HCT116 (cell line): ENCODE measurements at regions not wholly inside any gene's neighbourhood (a gene's known extent, or its start where the extent isn't known, plus 50 kb on each side); places are given as distances from the start of the nearest gene placed in this dataset.

Source experiments
- ATAC-seq: fragments of 200-7000 bp; cut with Tn5 transposase; 2 replicates; pipeline ENCODE4 v1.9.1; 2020; ENCODE audit warnings: mild to moderate bottlenecking, moderate library complexity
- BruUV-seq: library from RNA; stranded (reverse); fragments of 400-500 nt; replicated peaks from 2 replicates; lab custom pipeline; 2021; lab: Mats Ljungman, UMichigan
- CTCF ChIA-PET: fragments of 300-600 bp; sonication (Branson Sonifier 250); formaldehyde crosslinking; loops from one replicate; lab custom pipeline; 2021; ENCODE audit warnings: antibody characterized with exemption; lab: Charles Lee
- POLR2A ChIA-PET: fragments of 300-600, 350-600 bp; sonication (Branson Sonifier 250); formaldehyde crosslinking; loops from one replicate; lab custom pipeline; 2021; ENCODE audit warnings: antibody characterized with exemption; lab: Charles Lee
- RAD21 ChIA-PET, 2 experiments: fragments of 300-600 bp; sonication (Branson Sonifier 250); formaldehyde crosslinking; loops; one replicate each; lab custom pipeline; 2023; ENCODE audit warnings: low total read pairs in 2 of 2; ENCODE audit not compliant: uncharacterized antibody in 2 of 2, unreplicated experiment in 2 of 2, low non-redundant PET in 1 of 2; lab: Charles Lee
- DNase-seq: peaks from one replicate; pipeline ENCODE4 v3.0.0-alpha.2; 2010; ENCODE audit warnings: low read depth, low spot score
- H2AFZ ChIP-seq: fragments of 200-600 bp; shearing (Covaris generic), sonication (generic); 2 replicates; pipeline ENCODE4 v1.6.1; 2017; ENCODE audit warnings: low read depth, mixed run types, mixed read lengths, antibody characterized with exemption, low read length; ENCODE audit not compliant: poor library complexity, severe bottlenecking
- H3K27ac ChIP-seq: 2 replicates; pipeline ENCODE4 v1.5.1; 2012; ENCODE audit warnings: low read depth, low read length
- H3K27me3 ChIP-seq: fragments of 200-600 bp; sonication (generic); 2 replicates; pipeline ENCODE4 v1.6.1; 2016; ENCODE audit warnings: mixed run types, low read length, mixed read lengths; ENCODE audit not compliant: insufficient read depth
- H3K36me3 ChIP-seq, 2 experiments: fragments of 200-500 bp in 1 of 2; fragments of 200-600 bp in 1 of 2; sonication (Bioruptor generic) in 1 of 2; sonication (generic) in 1 of 2; 2 replicates each; pipeline versions ENCODE4 v1.5.1 to v1.6.1; 2014 to 2016; ENCODE audit warnings: low read length in 2 of 2, inconsistent platforms in 1 of 2, mixed read lengths in 1 of 2, mixed run types in 1 of 2; ENCODE audit not compliant: insufficient read depth in 2 of 2, control insufficient read depth in 1 of 2
- H3K4me1 ChIP-seq, 2 experiments: fragments of 200-600 bp in 1 of 2; sonication (generic) in 1 of 2; 2 replicates each; pipeline versions ENCODE4 v1.5.1 to v1.6.1; 2012 to 2017; ENCODE audit warnings: low read length in 2 of 2, inconsistent platforms in 1 of 2, mild to moderate bottlenecking in 1 of 2, mixed read lengths in 1 of 2, mixed run types in 1 of 2, moderate library complexity in 1 of 2; ENCODE audit not compliant: insufficient read depth in 2 of 2, control insufficient read depth in 1 of 2
- H3K4me2 ChIP-seq: fragments of 200-600 bp; sonication (generic); 2 replicates; pipeline ENCODE4 v1.6.1; 2017; ENCODE audit warnings: mixed run types, low read length, mixed read lengths
- H3K4me3 ChIP-seq, 2 experiments: fragments of 200-600 bp in 1 of 2; sonication (generic) in 1 of 2; replicated peaks in 1 of 2; 2 replicates each; pipeline ENCODE4 v1.5.1; 2011 to 2016; ENCODE audit warnings: low read length in 2 of 2, control low read depth in 1 of 2, low read depth in 1 of 2, mild to moderate bottlenecking in 1 of 2, mixed read lengths in 1 of 2, mixed run types in 1 of 2
- H3K79me2 ChIP-seq: fragments of 200-600 bp; sonication (generic); 2 replicates; pipeline ENCODE4 v1.6.1; 2017; ENCODE audit warnings: mild to moderate bottlenecking, mixed run types, low read length, moderate library complexity, mixed read lengths; ENCODE audit not compliant: insufficient read depth
- H3K9ac ChIP-seq: fragments of 200-600 bp; sonication (generic); 2 replicates; pipeline ENCODE4 v1.6.1; 2016; ENCODE audit warnings: low read length, mixed read lengths
- H3K9me2 ChIP-seq: fragments of 200-600 bp; sonication (generic), shearing (Covaris generic); 2 replicates; pipeline ENCODE4 v1.6.1; 2017; ENCODE audit warnings: mixed run types, mild to moderate bottlenecking, moderate library complexity; ENCODE audit not compliant: insufficient read depth
- H3K9me3 ChIP-seq, 2 experiments: fragments of 200-500 bp in 1 of 2; fragments of 200-600 bp in 1 of 2; sonication (Bioruptor generic) in 1 of 2; sonication (generic) in 1 of 2; 2 replicates each; pipeline ENCODE4 v1.6.1; 2014 to 2017; ENCODE audit warnings: low read length in 2 of 2, mixed read lengths in 2 of 2, inconsistent platforms in 1 of 2, low read depth in 1 of 2, mild to moderate bottlenecking in 1 of 2, mixed run types in 1 of 2, moderate library complexity in 1 of 2; ENCODE audit not compliant: control insufficient read depth in 1 of 2, insufficient read depth in 1 of 2
- H4K20me1 ChIP-seq: fragments of 200-600 bp; sonication (generic), shearing (Covaris generic); 2 replicates; pipeline ENCODE4 v1.6.1; 2017; ENCODE audit warnings: mixed run types, mild to moderate bottlenecking, moderate library complexity; ENCODE audit not compliant: insufficient read depth
- CBX3 ChIP-seq: IDR thresholded peaks from 2 replicates; pipeline ENCODE4 v1.6.1; 2012; ENCODE audit warnings: low read depth
- CEBPB ChIP-seq: IDR thresholded peaks from 2 replicates; pipeline ENCODE4 v1.6.1; 2012; ENCODE audit warnings: low read depth
- EGR1 ChIP-seq: IDR thresholded peaks from 2 replicates; pipeline ENCODE4 v1.6.1; 2012; ENCODE audit warnings: low read depth
- ELF1 ChIP-seq: IDR thresholded peaks from 2 replicates; pipeline ENCODE4 v1.6.1; 2012; ENCODE audit warnings: low read depth, borderline replicate concordance
- EZH2phosphoT487 ChIP-seq: fragments of 200-600 bp; IDR thresholded peaks from 2 replicates; pipeline ENCODE4 v1.6.1; 2018; ENCODE audit warnings: antibody characterized with exemption, borderline replicate concordance
- FOSL1 ChIP-seq: IDR thresholded peaks from 2 replicates; pipeline ENCODE4 v1.6.1; 2012; ENCODE audit warnings: low read depth
- POLR2AphosphoS5 ChIP-seq: IDR thresholded peaks from 2 replicates; pipeline ENCODE4 v1.6.1; 2011; ENCODE audit warnings: mild to moderate bottlenecking, low read depth, low read length, moderate library complexity
- SIN3A ChIP-seq: IDR thresholded peaks from 2 replicates; pipeline ENCODE4 v1.6.1; 2012; ENCODE audit warnings: low read depth
- SP1 ChIP-seq: IDR thresholded peaks from 2 replicates; pipeline ENCODE4 v1.6.1; 2012; ENCODE audit warnings: low read depth
- TCF7L2 ChIP-seq: IDR thresholded peaks from 2 replicates; pipeline ENCODE4 v1.7.0; 2011; ENCODE audit warnings: borderline replicate concordance, inconsistent platforms; ENCODE audit not compliant: insufficient read depth, insufficient read length; ENCODE audit errors: extremely low read depth
- ZFX ChIP-seq: fragments of 450-650 bp; IDR thresholded peaks from 2 replicates; pipeline ENCODE4 v1.6.1; 2017
- intact Hi-C: fragments of 100-400 bp; cut with micrococcal nuclease; formaldehyde crosslinking; loops from 2 replicates; pipeline ENCODE4 v1.10.0; 2022
- TF ChIP-seq, protein P1 (sequence below): IDR thresholded peaks from 2 replicates; pipeline ENCODE4 v1.6.1; 2011; ENCODE audit warnings: mild to moderate bottlenecking, low read length, moderate library complexity; ENCODE audit not compliant: insufficient replicate concordance; ENCODE audit errors: extremely low read depth
- TF ChIP-seq, protein P2 (sequence below): IDR thresholded peaks from 2 replicates; pipeline ENCODE4 v1.6.1; 2012
- TF ChIP-seq, protein P3 (sequence below): IDR thresholded peaks from 2 replicates; pipeline ENCODE4 v1.6.1; 2012

DNA sequence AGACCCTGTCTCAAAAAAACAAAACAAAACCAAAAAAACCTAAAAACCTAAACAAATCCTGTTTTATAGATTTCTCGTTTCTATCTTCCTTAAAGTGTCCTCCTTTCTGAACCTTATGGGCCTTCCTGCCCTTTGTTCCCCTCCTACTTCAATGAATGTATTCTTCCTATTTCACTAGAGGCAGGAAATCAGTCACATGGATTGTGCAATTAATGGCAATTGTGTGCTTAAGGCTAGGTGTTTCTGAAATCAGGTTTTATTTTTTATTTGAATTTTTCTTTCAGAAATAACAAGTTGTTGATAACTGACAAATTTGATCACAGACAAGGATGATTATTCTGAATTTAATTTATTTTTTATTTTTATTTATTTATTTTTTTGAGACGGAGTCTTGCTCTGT, 220.6 kb upstream of the SEMA6A start:
- Histone ChIP-seq H3K9ac (no peak overlapping the region), H3K27me3 (no peaks in the 10 kb centered on the region), H3K4me3 (no peak overlapping the region), H3K4me1 (no peaks in the 10 kb centered on the region), H3K79me2 (no peaks in the 10 kb centered on the region), H3K9me2 (no peaks in the 10 kb centered on the region), H3K36me3 (no peaks in the 10 kb centered on the region), H4K20me1 (no peaks in the 10 kb centered on the region), H3K27ac (no peak overlapping the region), H2AFZ (no peak overlapping the region), H3K4me2 (no peak overlapping the region), H3K9me3 (no peaks in the 10 kb centered on the region)
- BruUV-seq = no TSS peak
- RAD21 ChIA-PET = no interaction called here
- ATAC-seq (no peak), DNase-seq (no peak)
- POLR2A ChIA-PET = no interaction called here
- no peak for TF ChIP-seq FOSL1
- TF ChIP-seq, protein P1, sequence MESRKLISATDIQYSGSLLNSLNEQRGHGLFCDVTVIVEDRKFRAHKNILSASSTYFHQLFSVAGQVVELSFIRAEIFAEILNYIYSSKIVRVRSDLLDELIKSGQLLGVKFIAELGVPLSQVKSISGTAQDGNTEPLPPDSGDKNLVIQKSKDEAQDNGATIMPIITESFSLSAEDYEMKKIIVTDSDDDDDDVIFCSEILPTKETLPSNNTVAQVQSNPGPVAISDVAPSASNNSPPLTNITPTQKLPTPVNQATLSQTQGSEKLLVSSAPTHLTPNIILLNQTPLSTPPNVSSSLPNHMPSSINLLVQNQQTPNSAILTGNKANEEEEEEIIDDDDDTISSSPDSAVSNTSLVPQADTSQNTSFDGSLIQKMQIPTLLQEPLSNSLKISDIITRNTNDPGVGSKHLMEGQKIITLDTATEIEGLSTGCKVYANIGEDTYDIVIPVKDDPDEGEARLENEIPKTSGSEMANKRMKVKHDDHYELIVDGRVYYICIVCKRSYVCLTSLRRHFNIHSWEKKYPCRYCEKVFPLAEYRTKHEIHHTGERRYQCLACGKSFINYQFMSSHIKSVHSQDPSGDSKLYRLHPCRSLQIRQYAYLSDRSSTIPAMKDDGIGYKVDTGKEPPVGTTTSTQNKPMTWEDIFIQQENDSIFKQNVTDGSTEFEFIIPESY = no peak
- TF ChIP-seq, protein P2, sequence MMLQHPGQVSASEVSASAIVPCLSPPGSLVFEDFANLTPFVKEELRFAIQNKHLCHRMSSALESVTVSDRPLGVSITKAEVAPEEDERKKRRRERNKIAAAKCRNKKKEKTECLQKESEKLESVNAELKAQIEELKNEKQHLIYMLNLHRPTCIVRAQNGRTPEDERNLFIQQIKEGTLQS = no peak
- TF ChIP-seq CEBPB = no peak
- no peak for TF ChIP-seq ZFX
- TF ChIP-seq SP1 = no peak
- no peak for TF ChIP-seq POLR2AphosphoS5
- no peak for TF ChIP-seq EZH2phosphoT487
- CTCF ChIA-PET = no interaction called here
- intact Hi-C loops = no loop called here

DNA sequence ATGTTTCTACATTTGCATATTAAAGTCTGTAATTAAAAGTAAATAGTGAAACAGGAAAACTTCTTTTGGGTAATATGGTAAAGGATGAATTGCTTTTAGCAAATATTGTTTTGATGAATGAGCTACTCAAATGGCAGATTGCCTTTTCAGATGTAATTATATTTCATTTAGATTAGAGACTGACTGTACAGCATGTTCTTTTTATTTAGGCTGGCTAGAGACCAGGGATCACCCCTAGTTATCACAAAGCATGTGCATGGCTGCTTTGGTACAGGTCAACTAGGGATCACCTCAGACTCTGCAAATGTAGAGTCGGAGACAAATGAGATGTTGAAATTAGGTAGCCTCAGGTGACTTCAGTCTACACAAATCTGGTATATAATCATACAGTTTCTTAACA, 214.9 kb upstream of the SEMA6A start:
- Histone ChIP-seq H2AFZ (no peak overlapping the region), H3K79me2 (no peaks in the 10 kb centered on the region), H4K20me1 (no peaks in the 10 kb centered on the region), H3K4me3 (no peak overlapping the region), H3K9me2 (no peaks in the 10 kb centered on the region), H3K27ac (no peak overlapping the region)
- RAD21 ChIA-PET = no interaction called here
- intact Hi-C loops = no loop called here
- TF ChIP-seq ELF1 (no peak), ZFX (no peak), TCF7L2 (no peak), SIN3A (no peak), EGR1 (no peak), CBX3 (no peak), SP1 (no peak), CEBPB (no peak), EZH2phosphoT487 (no peak)
- TF ChIP-seq, protein P1 = no peak
- TF ChIP-seq, protein P3, sequence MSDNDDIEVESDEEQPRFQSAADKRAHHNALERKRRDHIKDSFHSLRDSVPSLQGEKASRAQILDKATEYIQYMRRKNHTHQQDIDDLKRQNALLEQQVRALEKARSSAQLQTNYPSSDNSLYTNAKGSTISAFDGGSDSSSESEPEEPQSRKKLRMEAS = no peak
- TF ChIP-seq, all 23 proteins: peak for 0
- no peaks in the 10 kb centered on the region for H3K27me3 ChIP-seq
- BruUV-seq = no TSS peak
- DNase-seq = no peak
- H3K4me1 ChIP-seq = no peaks in the 10 kb centered on the region
- H3K4me2 ChIP-seq = no peak overlapping the region
- no peak overlapping the region for H3K9ac ChIP-seq
- H3K36me3 ChIP-seq = no peaks in the 10 kb centered on the region
- CTCF ChIA-PET = no interaction called here
- no peaks in the 10 kb centered on the region for H3K9me3 ChIP-seq
- POLR2A ChIA-PET = no interaction called here
- ATAC-seq = no peak
